Fibroblast of lung (primary cell): ENCODE measurements at regions not wholly inside any gene's neighbourhood (a gene's known extent, or its start where the extent isn't known, plus 50 kb on each side); places are given as distances from the start of the nearest gene placed in this dataset.

Source experiments
- EZH2 ChIP-seq: IDR thresholded peaks from 2 replicates; pipeline ENCODE4 v1.5.1; 2012; ENCODE audit warnings: low read length, control low read depth, mild to moderate bottlenecking; ENCODE audit errors: missing control alignments
- TF ChIP-seq, protein P1 (sequence below), 2 donors: IDR thresholded peaks in 1 of 2; conservative IDR thresholded peaks in 1 of 2; 1 replicate in 1 of 2; 2 replicates in 1 of 2; pipeline ENCODE4 v1.5.1; 2011 to 2012; ENCODE audit warnings: low read length in 2 of 2, control low read depth in 1 of 2, inconsistent platforms in 1 of 2, low read depth in 1 of 2, mild to moderate bottlenecking in 1 of 2

DNA sequence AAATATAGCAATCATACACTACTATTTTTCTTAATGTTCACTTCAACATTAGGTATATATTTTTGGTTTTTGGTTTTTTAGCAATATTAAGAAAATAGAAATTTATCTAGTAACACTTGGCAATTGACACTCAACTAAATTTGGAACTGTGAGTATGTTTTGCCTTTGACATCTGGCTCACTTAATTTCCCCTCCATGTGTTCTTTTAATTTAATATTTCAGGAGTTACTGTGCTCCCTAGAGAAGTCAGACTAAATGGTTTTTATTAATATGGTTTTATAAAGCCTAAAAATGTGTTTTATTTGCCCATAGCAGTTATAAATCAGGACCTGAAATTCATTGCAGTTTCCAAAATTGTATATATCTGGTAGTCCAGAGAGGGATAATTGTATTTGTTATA lies 175.3 kb upstream of the AVPR1A start:
- TF ChIP-seq, protein P1, sequence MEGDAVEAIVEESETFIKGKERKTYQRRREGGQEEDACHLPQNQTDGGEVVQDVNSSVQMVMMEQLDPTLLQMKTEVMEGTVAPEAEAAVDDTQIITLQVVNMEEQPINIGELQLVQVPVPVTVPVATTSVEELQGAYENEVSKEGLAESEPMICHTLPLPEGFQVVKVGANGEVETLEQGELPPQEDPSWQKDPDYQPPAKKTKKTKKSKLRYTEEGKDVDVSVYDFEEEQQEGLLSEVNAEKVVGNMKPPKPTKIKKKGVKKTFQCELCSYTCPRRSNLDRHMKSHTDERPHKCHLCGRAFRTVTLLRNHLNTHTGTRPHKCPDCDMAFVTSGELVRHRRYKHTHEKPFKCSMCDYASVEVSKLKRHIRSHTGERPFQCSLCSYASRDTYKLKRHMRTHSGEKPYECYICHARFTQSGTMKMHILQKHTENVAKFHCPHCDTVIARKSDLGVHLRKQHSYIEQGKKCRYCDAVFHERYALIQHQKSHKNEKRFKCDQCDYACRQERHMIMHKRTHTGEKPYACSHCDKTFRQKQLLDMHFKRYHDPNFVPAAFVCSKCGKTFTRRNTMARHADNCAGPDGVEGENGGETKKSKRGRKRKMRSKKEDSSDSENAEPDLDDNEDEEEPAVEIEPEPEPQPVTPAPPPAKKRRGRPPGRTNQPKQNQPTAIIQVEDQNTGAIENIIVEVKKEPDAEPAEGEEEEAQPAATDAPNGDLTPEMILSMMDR (conservative IDR thresholded peaks at IDR 0.05 in 1 of 2, IDR thresholded peaks at IDR 0.05 in 1 of 2; ENCODE audit: low read depth in 1 of 2, low read length in 2 of 2): no peak
- no peak for TF ChIP-seq EZH2
